IMR-90 (cell line): ENCODE measurements at regions not wholly inside any gene's neighbourhood (a gene's known extent, or its start where the extent isn't known, plus 50 kb on each side); places are given as distances from the start of the nearest gene placed in this dataset.

Experiments
- CEBPB ChIP-seq: IDR thresholded peaks from 2 replicates; pipeline ENCODE4 v1.6.1; 2012; ENCODE audit warnings: low read depth, low read length, improper control_type of control experiment
- CHD1 ChIP-seq: IDR thresholded peaks from 2 replicates; pipeline ENCODE4 v1.6.1; 2012; ENCODE audit warnings: low read depth, low read length, improper control_type of control experiment
- CTCF ChIP-seq: conservative IDR thresholded peaks from 2 replicates; pipeline ENCODE4 v1.5.1; 2012; ENCODE audit warnings: mild to moderate bottlenecking, low read depth, low read length, improper control_type of control experiment
- ELK1 ChIP-seq: fragments of 150-350 bp; IDR thresholded peaks from 2 replicates; pipeline ENCODE4 v1.6.1; 2016; ENCODE audit warnings: low read depth, mild to moderate bottlenecking, low read length, moderate library complexity, borderline replicate concordance
- FOS ChIP-seq: fragments of 150-350 bp; IDR thresholded peaks from 2 replicates; pipeline ENCODE4 v1.6.1; 2016; ENCODE audit warnings: low read depth, low read length
- MAFK ChIP-seq: IDR thresholded peaks from 2 replicates; pipeline ENCODE4 v1.6.1; 2012; ENCODE audit warnings: low read depth, low read length, improper control_type of control experiment
- MAZ ChIP-seq: IDR thresholded peaks from 2 replicates; pipeline ENCODE4 v1.6.1; 2012; ENCODE audit warnings: low read depth, mild to moderate bottlenecking, low read length, improper control_type of control experiment, moderate library complexity, borderline replicate concordance
- MXI1 ChIP-seq: IDR thresholded peaks from 2 replicates; pipeline ENCODE4 v1.6.1; 2012; ENCODE audit warnings: low read depth, mild to moderate bottlenecking, low read length, moderate library complexity, borderline replicate concordance
- POLR2A ChIP-seq: IDR thresholded peaks from 2 replicates; pipeline ENCODE4 v1.6.1; 2012; ENCODE audit warnings: mild to moderate bottlenecking, low read depth, low read length
- RAD21 ChIP-seq: IDR thresholded peaks from 2 replicates; pipeline ENCODE4 v1.6.1; 2012; ENCODE audit warnings: low read length, improper control_type of control experiment
- RCOR1 ChIP-seq: IDR thresholded peaks from 2 replicates; pipeline ENCODE4 v1.6.1; 2012; ENCODE audit warnings: mild to moderate bottlenecking, low read length, improper control_type of control experiment; ENCODE audit not compliant: insufficient replicate concordance
- RFX5 ChIP-seq: IDR thresholded peaks from 2 replicates; pipeline ENCODE4 v1.8.0; 2012; ENCODE audit warnings: low read depth, mild to moderate bottlenecking, low read length, moderate library complexity
- SMC3 ChIP-seq: fragments of 150-350 bp; IDR thresholded peaks from 2 replicates; pipeline ENCODE4 v1.6.1; 2016; ENCODE audit warnings: low read depth, mild to moderate bottlenecking, antibody characterized with exemption, low read length, moderate library complexity
- USF2 ChIP-seq: fragments of 150-350 bp; IDR thresholded peaks from 2 replicates; pipeline ENCODE4 v1.6.1; 2017; ENCODE audit warnings: mild to moderate bottlenecking, antibody characterized with exemption, low read length, low read depth

- TF ChIP-seq POLR2A, result no peak
- TF ChIP-seq CTCF, result no peak
- TF ChIP-seq RFX5, result no peak
- TF ChIP-seq CEBPB, result no peak
- no peak for TF ChIP-seq ELK1
- TF ChIP-seq SMC3, result no peak
- TF ChIP-seq RAD21, result no peak
- TF ChIP-seq RCOR1, result no peak
- no peak for TF ChIP-seq MAFK
- no peak for TF ChIP-seq MAZ
- TF ChIP-seq FOS, result no peak
- no peak for TF ChIP-seq CHD1
- no peak for TF ChIP-seq USF2
- no peak for TF ChIP-seq MXI1
Measured at GRCh38 chr6:43867246-43867645, 97.2 kb downstream of the VEGFA start.
